GM08714 (cell line): ENCODE measurements at regions not wholly inside any gene's neighbourhood (a gene's known extent, or its start where the extent isn't known, plus 50 kb on each side); places are given as distances from the start of the nearest gene placed in this dataset.
"Not testable (repeated sequence)": the region's sequence is repeated elsewhere in the genome, so short reads cannot be mapped to it uniquely, and the experiment has no call there.

Experiments
- H3K4me3 ChIP-seq: fragments of 200-500 bp; sonication (Bioruptor generic); 2 replicates; pipeline ENCODE4 v1.5.1; 2014; ENCODE audit warnings: mild to moderate bottlenecking, low read length, inconsistent platforms
- ZNF274 ChIP-seq: IDR thresholded peaks from 2 replicates; pipeline ENCODE4 v1.6.1; 2012; ENCODE audit warnings: mild to moderate bottlenecking, low read depth, low read length

- no peak overlapping the region for H3K4me3 ChIP-seq
- TF ChIP-seq ZNF274: no peak
Measured at GRCh38 chr5:124043456-124043855, 531.5 kb downstream of the CSNK1G3 start.

GRCh38 chr5:124040799-124041198 lies 528.8 kb downstream of the CSNK1G3 start:
- no peak overlapping the region for H3K4me3 ChIP-seq
- TF ChIP-seq ZNF274: no peak

DNA sequence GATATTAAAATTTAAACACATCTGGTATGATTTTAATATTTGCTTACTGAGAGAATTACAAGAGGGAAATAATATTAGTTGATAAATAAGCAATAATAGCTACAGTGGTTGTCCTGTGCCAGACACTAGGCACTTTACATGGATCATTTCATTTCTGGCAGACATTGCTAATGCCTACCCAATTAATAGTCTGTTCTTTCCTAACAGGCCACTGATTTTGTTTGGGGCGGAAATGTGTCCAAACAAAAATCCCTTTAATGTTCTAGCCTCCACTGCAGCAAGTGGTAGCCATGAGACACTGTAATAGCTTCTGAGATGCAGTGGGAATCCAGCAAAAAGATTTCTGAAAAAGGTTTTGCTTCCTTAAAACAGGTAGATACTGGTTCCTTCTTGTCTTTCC lies 527.4 kb downstream of the CSNK1G3 start:
- H3K4me3 ChIP-seq: no peak overlapping the region
- no peak for TF ChIP-seq ZNF274

GRCh38 chr5:124036786-124037185 lies 524.8 kb downstream of the CSNK1G3 start:
- no peak overlapping the region for H3K4me3 ChIP-seq
- TF ChIP-seq ZNF274: no peak

- TF ChIP-seq ZNF274: no peak
- H3K4me3 ChIP-seq: no peak overlapping the region
Measured at GRCh38 chr5:124034963-124035362, 523.0 kb downstream of the CSNK1G3 start.

GRCh38 chr5:124034083-124034700 lies 522.2 kb downstream of the CSNK1G3 start:
- H3K4me3 ChIP-seq: no peak overlapping the region
- no peak for TF ChIP-seq ZNF274

GRCh38 chr5:124030043-124030491 lies 518.1 kb downstream of the CSNK1G3 start:
- H3K4me3 ChIP-seq: no peak overlapping the region
- no peak for TF ChIP-seq ZNF274

DNA sequence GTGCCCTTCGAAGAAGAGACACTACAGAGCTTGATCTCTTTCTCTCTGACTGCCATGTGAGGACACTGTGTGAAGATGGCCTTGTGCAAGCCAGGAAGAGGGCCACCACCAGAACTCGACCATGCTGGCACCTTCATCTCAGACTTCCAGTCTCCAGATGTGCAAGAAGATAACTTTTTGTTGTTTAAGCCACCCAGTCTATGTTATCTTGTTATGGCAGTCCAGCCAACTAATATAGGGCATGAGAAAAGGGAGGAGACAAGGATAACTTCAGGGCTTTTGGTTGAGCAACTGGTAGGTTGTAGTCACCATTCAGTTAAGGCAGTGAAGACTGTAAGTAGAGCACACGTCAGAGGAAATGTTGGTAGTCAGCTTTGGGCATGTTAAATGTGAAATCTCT lies 515.5 kb downstream of the CSNK1G3 start:
- no peak for TF ChIP-seq ZNF274

GRCh38 chr5:124025306-124025845 lies 513.4 kb downstream of the CSNK1G3 start:
- no peak overlapping the region for H3K4me3 ChIP-seq
- TF ChIP-seq ZNF274: no peak

More for the DNA sequence above, 515.5 kb downstream of the CSNK1G3 start:
- no peak overlapping the region for H3K4me3 ChIP-seq

DNA sequence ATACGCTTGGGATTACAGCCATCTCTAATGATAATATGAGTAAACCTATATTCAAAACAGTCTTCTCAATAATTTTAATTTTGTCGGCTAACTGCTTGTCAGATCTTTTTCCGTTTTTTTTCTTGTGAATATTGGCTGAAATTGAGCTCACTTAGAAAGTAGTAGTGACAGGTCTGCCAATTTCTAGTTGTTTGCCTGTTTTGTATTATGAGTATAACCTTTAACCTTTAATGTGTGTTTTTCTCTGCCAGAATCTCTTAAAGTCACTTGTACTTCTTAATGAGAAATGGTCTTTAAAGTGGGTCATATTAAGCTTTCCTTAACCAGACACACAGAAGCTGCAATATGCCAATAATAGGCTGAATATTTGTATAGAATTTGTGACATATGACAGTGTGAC lies 511.0 kb downstream of the CSNK1G3 start:
- TF ChIP-seq ZNF274: no peak

GRCh38 chr5:124021776-124022175 lies 509.8 kb downstream of the CSNK1G3 start:
- no peak for TF ChIP-seq ZNF274
- no peak overlapping the region for H3K4me3 ChIP-seq

More for the DNA sequence above, 511.0 kb downstream of the CSNK1G3 start:
- H3K4me3 ChIP-seq: no peak overlapping the region

DNA sequence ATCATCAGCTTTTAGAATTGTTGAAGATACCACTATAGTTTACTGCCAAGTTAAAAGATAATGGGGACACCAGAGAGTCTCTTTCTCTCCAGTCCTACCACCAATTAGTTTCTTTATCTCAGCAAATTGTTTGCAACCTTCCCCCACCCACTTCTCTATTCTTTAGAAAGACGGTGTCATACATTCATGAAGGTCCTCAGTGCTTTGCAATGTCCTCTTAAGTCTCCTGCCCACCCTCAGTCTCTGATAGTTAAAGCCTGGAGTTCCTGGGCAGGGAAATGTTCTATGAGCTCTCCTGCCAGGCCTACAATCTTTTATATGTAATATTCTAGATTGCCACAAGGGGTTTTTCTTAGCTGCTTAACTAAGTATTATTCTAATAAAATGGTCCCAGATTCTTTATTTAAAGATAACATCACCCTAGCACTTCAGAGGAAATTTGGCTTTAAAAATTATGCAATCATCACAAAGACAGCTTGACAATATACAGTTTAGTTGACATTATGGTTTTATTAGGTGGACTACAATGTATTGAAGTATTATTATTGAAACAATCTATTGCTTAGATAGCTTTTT lies 509.2 kb downstream of the CSNK1G3 start:
- TF ChIP-seq ZNF274: no peak

DNA sequence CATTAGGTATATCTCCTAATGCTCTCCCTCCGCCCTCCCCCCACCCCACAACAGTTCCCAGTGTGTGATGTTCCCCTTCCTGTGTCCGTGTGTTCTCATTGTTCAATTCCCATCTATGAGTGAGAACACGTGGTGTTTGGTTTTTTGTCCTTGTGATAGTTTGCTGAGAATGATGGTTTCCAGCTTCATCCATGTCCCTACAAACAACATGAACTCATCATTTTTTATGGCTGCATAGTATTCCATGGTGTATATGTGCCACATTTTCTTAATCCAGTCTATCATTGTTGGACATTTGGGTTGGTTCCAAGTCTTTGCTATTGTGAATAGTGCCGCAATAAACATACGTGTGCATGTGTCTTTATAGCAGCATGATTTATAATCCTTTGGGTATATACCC lies 505.3 kb downstream of the CSNK1G3 start:
- H3K4me3 ChIP-seq: not testable (repeated sequence)

More for the DNA sequence above, 509.2 kb downstream of the CSNK1G3 start:
- H3K4me3 ChIP-seq: no peak overlapping the region

DNA sequence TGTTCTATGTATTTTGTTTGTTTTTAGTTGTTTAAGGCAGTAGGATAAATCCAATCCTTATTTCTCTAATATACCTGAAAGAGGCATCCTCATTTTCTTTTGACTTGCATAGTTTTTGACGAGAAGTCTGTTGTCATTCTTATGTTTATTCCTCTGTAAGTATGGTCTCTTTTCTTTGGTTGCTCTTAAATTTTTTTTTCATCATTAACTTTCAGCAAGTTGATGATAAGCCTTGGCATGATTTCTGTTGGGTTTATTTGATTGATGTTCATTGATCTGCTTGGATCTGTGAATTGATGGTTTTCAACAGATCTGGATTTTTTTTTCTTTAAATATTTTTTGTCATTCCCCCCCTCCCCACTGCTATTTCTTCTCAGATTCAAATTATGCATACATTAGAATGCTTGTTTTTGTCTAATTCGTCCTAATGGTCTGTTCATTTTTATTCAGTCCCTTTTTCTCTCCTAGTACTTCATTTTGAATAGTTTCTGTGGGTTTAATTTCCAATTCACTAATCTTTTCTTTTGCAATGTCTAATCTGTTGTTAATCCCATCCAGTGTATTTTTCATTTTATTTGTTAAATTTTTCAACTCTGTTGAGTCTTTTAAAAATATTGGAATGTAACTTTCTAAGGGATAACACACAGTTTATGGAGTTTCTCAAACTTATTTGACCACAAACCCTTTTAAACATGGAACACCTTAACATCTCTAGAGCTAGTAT lies 495.9 kb downstream of the CSNK1G3 start:
- TF ChIP-seq ZNF274: no peak
- no peak overlapping the region for H3K4me3 ChIP-seq
